ENCODE measurements at regions not wholly inside any gene's neighbourhood (a gene's known extent, or its start where the extent isn't known, plus 50 kb on each side); places are given as distances from the start of the nearest gene placed in this dataset.

DNA sequence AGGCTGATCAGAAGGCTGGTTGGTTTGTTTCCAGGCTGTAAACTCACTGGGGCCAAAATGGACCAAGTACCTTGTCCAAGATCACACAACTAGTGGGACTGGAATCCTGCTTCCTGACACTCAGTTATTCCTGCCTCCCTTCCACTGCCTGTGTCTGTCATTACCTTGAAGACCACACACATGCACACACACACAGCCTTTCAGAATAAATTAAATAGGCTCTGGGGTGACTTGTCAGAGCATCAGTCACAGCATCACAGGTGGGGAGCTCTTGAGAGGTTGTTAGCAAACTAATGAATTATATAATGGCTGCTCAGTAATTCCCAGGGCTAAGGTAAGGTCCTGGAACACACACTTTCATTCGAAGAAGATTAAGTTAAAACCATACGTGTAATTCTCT is 231.8 kb downstream of the UACA start:
- TF ChIP-seq POLR2AphosphoS5 (IDR thresholded peaks at IDR 0.05): no peak
- TF ChIP-seq, protein P1, sequence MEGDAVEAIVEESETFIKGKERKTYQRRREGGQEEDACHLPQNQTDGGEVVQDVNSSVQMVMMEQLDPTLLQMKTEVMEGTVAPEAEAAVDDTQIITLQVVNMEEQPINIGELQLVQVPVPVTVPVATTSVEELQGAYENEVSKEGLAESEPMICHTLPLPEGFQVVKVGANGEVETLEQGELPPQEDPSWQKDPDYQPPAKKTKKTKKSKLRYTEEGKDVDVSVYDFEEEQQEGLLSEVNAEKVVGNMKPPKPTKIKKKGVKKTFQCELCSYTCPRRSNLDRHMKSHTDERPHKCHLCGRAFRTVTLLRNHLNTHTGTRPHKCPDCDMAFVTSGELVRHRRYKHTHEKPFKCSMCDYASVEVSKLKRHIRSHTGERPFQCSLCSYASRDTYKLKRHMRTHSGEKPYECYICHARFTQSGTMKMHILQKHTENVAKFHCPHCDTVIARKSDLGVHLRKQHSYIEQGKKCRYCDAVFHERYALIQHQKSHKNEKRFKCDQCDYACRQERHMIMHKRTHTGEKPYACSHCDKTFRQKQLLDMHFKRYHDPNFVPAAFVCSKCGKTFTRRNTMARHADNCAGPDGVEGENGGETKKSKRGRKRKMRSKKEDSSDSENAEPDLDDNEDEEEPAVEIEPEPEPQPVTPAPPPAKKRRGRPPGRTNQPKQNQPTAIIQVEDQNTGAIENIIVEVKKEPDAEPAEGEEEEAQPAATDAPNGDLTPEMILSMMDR (IDR thresholded peaks at IDR 0.05): no peak

All from stomach (tissue), 4 donors.